CD4-positive, alpha-beta T cell treated with Interleukin-17A for 4 hours (primary cell): ENCODE measurements at regions not wholly inside any gene's neighbourhood (a gene's known extent, or its start where the extent isn't known, plus 50 kb on each side); places are given as distances from the start of the nearest gene placed in this dataset.
"Not testable (repeated sequence)": the region's sequence is repeated elsewhere in the genome, so short reads cannot be mapped to it uniquely, and the experiment has no call there.

Experiments used
- DNase-seq: peaks from one replicate; pipeline ENCODE4 v3.0.0-alpha.2; 2020; ENCODE audit warnings: mixed read lengths

- DNase-seq: no peak
Measured at GRCh38 chr4:143819029-143819428, 86.3 kb downstream of the GYPE start.

- not testable (repeated sequence) for DNase-seq
Measured at GRCh38 chr4:143817866-143818265, 87.5 kb downstream of the GYPE start.

GRCh38 chr4:143815375-143815774, 90.0 kb downstream of the GYPE start:
- DNase-seq: not testable (repeated sequence)

GRCh38 chr4:143813431-143814154, 91.8 kb downstream of the GYPE start:
- not testable (repeated sequence) for DNase-seq

GRCh38 chr4:143791693-143792092, 91.2 kb upstream of the FREM3 start:
- DNase-seq: not testable (repeated sequence)

GRCh38 chr4:143790425-143790824, 90.0 kb upstream of the FREM3 start:
- DNase-seq: not testable (repeated sequence)

- not testable (repeated sequence) for DNase-seq
Measured at GRCh38 chr4:143789618-143790017, 89.1 kb upstream of the FREM3 start.

GRCh38 chr4:143784567-143784966, 84.1 kb upstream of the FREM3 start:
- DNase-seq: no peak

- DNase-seq: no peak
Measured at GRCh38 chr4:143782521-143782920, 82.0 kb upstream of the FREM3 start.

- DNase-seq: peak; percentile 10
Measured at GRCh38 chr4:143773998-143774895, 73.8 kb upstream of the FREM3 start.

- no peak for DNase-seq
Measured at GRCh38 chr4:143771269-143771668, 70.8 kb upstream of the FREM3 start.

GRCh38 chr4:143768007-143768591, 67.6 kb upstream of the FREM3 start:
- DNase-seq: no peak

GRCh38 chr4:143763587-143763986, 63.1 kb upstream of the FREM3 start:
- no peak for DNase-seq

GRCh38 chr4:143762511-143762910, 62.0 kb upstream of the FREM3 start:
- no peak for DNase-seq
